Fibroblast of the aortic adventitia (primary cell): ENCODE measurements at regions not wholly inside any gene's neighbourhood (a gene's known extent, or its start where the extent isn't known, plus 50 kb on each side); places are given as distances from the start of the nearest gene placed in this dataset. TPM values are rescaled to one million over a fixed set of nuclear protein-coding genes. Genes with fewer than 3 reads are reported as not detected.
"Not testable (repeated sequence)": the region's sequence is repeated elsewhere in the genome, so short reads cannot be mapped to it uniquely, and the experiment has no call there.

ENCODE experiments used
- DNase-seq: peaks from one replicate; pipeline ENCODE4 v3.0.0-alpha.2; 2010; ENCODE audit warnings: low read depth
- H3K4me3 ChIP-seq: 2 replicates; pipeline ENCODE4 v1.5.1; 2011; ENCODE audit warnings: low read depth, mild to moderate bottlenecking, control low read depth, low read length, moderate library complexity
- small RNA-seq: library from RNA; depleted of rRNA; stranded (forward); fragments of <200 nt; gene quantifications from one replicate; pipeline ENCODE3, GENCODE V24; 2012
- TF ChIP-seq, protein P1 (sequence below): IDR thresholded peaks from 2 replicates; pipeline ENCODE4 v1.5.1; 2011; ENCODE audit warnings: mild to moderate bottlenecking, low read length, control low read depth, inconsistent platforms; ENCODE audit not compliant: insufficient read depth

DNA sequence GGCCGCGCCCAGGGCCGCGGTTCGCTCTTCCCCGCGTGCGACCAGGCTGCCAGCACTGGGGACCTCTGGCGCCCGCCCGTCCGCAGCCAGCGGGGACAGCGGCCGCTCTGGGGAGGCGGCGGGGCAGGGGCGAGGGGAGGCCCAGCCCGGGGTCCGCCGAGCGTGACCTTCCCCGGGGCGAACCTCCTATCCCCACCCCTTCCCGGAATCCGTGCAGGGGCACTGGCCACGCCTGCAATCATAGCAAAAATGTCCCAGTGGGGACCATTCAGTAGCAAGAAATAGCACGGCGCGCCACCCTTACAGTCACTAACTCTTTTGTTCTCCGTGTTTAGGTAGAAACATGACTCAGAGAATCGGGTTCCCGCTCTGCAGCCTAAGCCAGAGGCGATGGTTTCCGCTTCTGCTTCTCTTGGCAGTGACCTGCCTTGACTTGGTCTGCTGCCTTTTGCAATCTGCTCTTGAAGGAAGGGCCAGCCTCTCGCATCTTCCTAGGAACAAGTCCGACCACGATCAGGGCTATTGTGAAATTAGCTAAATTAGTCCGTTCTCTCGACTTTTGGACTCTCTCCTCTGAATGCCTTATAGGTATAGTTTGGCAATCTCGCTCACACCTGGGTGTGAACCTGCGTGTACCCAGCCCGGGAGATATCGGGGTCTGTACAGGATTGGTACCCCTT, 79.3 kb upstream of the ACBD5 start:
- H3K4me3 ChIP-seq: peak overlapping the region; percentile 42
- TF ChIP-seq, protein P1, sequence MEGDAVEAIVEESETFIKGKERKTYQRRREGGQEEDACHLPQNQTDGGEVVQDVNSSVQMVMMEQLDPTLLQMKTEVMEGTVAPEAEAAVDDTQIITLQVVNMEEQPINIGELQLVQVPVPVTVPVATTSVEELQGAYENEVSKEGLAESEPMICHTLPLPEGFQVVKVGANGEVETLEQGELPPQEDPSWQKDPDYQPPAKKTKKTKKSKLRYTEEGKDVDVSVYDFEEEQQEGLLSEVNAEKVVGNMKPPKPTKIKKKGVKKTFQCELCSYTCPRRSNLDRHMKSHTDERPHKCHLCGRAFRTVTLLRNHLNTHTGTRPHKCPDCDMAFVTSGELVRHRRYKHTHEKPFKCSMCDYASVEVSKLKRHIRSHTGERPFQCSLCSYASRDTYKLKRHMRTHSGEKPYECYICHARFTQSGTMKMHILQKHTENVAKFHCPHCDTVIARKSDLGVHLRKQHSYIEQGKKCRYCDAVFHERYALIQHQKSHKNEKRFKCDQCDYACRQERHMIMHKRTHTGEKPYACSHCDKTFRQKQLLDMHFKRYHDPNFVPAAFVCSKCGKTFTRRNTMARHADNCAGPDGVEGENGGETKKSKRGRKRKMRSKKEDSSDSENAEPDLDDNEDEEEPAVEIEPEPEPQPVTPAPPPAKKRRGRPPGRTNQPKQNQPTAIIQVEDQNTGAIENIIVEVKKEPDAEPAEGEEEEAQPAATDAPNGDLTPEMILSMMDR: no peak
- DNase-seq: peak; percentile 60

DNA sequence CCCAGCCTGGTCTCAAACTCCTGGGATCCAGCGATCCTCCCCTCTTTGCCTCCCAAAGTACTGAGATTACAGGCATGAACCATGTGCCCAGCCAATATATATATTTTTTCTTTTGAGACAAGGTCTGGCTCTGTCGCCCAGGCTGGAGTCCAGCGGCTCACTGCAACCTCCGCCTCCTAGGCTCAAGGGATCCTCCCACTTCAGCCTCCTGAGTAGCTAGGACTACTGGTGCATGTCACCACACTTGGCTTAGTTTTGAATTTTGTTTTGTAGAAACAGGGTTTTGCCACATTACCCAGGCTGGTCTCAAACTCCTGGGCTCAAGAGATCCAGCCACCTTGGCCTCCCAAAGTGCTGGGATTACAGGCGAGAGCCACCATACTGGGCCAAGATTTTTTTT, 78.5 kb upstream of the ACBD5 start:
- H3K4me3 ChIP-seq, DNase-seq: not testable (repeated sequence)

DNA sequence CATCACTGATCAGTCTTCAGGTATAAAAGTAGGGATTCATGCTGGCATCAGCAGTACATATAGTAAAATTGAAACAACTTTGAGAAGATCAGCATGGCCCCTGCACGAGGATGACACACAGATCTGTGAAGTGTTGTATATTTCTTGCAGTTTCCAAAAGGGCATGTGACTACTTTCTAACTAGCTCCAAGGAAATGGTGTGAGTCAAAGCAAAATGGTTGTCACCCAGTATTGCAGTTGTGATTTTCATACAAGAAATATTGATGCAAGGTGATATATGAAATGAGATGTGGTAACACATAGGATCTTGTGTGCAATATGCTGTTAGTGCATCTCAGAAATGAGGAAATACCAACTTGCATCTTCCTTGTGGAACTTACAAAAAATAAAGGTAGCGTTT, 74.5 kb upstream of the ACBD5 start:
- not testable (repeated sequence) for H3K4me3 ChIP-seq, DNase-seq

DNA sequence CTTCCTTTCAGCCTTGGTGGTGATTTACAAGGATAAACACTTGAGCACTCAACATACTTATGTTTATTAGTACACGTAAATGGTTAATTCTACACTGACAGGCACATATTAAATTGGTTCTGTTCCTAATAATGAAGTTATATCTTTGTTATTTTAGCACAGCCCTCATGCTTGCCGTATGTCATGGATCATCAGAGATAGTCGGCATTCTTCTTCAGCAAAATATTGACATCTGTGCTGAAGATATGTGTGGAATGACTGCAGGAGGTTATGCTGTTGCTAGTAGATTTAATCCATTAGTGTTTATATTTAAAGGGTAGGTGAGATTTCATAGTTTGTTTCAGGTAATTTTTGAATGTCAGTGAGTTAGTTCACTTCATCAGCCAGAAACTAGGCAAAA, 73.0 kb upstream of the ACBD5 start:
- not testable (repeated sequence) for DNase-seq, H3K4me3 ChIP-seq

DNA sequence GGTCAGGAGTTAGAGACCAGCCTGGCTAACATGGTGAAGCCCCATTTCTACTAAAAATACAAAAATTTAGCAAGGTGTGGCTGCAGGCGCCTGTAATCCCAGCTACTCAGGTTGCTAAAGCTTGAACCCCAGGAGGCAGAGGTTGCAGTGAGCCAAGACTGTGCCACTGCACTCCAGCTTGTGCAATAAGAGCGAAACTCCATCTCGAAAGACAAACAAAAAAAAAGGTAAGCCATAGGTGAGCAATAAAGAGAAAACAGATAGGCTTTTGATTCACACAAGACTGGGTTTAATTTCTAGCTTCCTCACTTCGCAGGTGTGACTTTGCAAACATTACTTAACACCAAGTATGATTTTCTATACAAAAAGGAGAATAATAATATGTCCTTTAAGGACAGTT, 72.3 kb upstream of the ACBD5 start:
- TF ChIP-seq, protein P1: no peak
- no peak for DNase-seq
- H3K4me3 ChIP-seq: no peak overlapping the region

DNA sequence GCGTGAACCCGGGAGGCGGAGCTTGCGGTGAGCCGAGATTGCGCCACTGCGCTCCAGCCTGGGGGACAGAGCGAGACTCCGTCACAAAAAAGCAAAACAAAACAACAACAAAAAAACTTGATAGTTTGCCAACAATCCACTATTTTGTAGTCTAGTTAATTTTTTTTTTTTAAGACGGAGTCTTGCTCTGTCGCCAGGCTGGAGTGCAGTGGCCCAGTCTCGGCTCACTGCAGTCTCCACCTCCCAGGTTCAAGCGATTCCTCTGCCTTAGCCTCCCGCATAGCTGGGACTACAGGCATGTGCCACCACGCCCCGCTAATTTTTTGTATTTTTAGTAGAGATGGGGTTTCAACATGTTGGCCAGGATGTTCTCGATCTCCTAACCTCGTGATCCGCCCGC, 71.2 kb upstream of the ACBD5 start:
- DNase-seq, H3K4me3 ChIP-seq: not testable (repeated sequence)

DNA sequence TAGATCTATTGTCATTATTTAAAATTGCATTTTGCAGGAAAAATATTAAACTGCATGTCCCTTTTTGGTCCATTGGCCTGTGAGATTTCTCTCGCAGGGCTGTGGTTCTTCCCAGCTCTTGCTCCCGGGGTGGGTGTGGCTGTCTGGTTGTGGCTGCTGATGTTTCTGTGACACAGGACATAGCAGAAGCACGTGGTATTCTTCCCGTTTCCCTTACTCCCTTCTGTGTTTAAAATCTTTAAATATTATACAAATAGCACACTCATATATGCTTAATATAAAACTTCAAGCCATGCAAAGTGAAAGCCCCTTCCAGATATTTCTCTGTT, 57.9 kb upstream of the ACBD5 start:
- H3K4me3 ChIP-seq, DNase-seq: not testable (repeated sequence)

DNA sequence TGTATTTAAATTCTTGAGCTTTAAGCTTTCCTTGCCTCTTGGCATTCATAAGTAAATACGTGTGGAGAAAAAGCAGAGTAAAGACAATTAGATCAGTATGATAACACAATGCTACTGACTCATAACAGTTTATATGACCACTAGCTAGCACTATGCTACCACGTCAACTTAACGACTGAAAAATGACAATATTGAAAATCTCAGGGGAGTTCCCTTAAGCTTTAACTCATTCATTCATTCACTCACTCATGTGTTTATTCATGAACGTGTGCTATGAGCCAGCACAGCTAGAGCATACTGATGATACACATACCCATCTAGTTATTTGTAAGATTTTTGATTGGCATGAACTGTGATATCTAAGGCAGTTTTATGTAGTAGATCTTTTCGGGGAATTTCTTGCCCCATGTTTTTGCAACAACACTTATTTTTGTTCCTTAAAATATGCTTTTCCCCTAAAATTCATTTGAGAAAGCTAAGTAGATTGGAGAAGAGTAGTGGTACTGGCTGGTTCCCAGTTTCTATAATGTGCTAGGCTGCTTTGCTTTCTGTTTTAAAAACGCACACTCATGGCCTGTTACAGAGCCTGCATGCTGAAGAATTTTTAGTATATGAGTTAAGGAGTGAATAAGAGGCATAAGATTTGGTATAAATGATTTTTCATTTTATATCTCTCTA, 57.4 kb upstream of the ACBD5 start:
- TF ChIP-seq, protein P1: no peak
- H3K4me3 ChIP-seq: no peak overlapping the region
- no peak for DNase-seq

DNA sequence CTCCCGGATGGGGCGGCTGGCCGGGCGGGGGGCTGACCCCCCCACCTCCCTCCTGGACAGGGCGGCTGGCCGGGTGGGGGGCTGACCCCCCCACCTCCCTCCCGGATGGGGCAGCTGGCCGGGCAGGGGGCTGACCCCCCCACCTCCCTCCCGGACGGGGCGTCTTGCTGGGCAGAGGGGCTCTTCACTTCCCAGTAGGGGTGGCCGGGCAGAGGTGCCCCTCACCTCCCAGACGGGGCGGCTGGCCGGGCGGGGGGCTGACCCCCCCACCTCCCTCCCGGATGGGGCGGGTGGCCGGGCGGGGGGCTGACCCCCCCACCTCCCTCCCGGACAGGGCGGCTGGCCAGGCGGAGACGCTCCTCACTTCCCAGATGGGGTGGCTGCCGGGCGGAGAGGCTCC, 55.7 kb upstream of the ACBD5 start:
- DNase-seq, H3K4me3 ChIP-seq: not testable (repeated sequence)

DNA sequence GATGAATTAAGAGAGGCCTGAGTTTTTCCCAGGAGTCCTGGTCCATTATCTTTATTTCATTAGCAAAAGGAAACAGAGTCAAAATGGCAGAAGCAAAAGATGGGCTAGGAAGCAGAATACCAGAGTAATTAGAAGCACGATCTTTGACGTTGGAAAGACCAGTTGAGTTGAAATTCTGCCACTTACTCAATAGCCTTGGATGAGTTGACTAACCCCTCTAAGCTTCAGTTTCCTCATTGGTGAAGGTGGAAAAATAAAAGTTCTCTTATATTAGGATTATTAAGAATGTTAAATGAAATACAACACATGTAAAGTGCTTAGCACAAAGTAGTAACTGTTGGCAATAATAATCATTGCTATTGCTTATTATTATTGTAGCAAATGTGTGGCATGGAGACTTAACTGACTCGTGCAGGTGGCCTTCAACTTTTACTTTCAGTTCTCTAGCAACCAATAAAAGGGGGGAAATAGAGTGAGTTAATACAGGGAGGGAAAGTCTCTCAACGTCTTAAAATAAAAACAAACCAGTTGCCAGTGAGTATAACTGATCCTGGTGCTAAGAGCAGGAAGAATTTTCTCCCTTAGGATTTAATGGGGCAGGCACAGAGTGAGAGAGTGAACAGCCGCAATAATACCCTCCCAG, 50.8 kb upstream of the ACBD5 start:
- DNase-seq, H3K4me3 ChIP-seq: not testable (repeated sequence)

Small RNA genes lying in the stretch of these regions (small RNA-seq; reads per million reads assigned to genes)
- gene RNU6-452P: not detected
- not detected for gene RNU6-666P
- not detected for gene TRIAP1P1
